ENCODE measurements at regions not wholly inside any gene's neighbourhood (a gene's known extent, or its start where the extent isn't known, plus 50 kb on each side); places are given as distances from the start of the nearest gene placed in this dataset.

- TF ChIP-seq CTCF (conservative IDR thresholded peaks at IDR 0.05 in 1 of 2, IDR thresholded peaks at IDR 0.05 in 1 of 2; ENCODE audit: low read depth in 1 of 2, low read length in 2 of 2) (no peak), EZH2 (IDR thresholded peaks at IDR 0.05; ENCODE audit: low read length, missing control alignments) (no peak)
- no peak overlapping the region for H3K27ac ChIP-seq (ENCODE audit: insufficient read depth, low read length)
- peaks cover 9% of the 10 kb centered on the region for H3K9me3 ChIP-seq (ENCODE audit: control insufficient read depth, insufficient read depth, low read depth, low read length)
- no peak overlapping the region for H2AFZ ChIP-seq (ENCODE audit: low read length)
- H3K4me2 ChIP-seq (ENCODE audit: extremely low read depth, insufficient read depth, low read length): no peak overlapping the region
- H3K9ac ChIP-seq (ENCODE audit: insufficient read depth, low read length): no peak overlapping the region
- no peaks in the 10 kb centered on the region for H4K20me1 ChIP-seq (ENCODE audit: control insufficient read depth, extremely low read depth, insufficient read depth, low read length)
- H3K79me2 ChIP-seq (ENCODE audit: control insufficient read depth, insufficient read depth, low read length): no peaks in the 10 kb centered on the region
- no peaks in the 10 kb centered on the region for H3K36me3 ChIP-seq (ENCODE audit: control insufficient read depth, insufficient read depth, low read length)
- H3K4me3 ChIP-seq (replicated peaks in 1 of 4; ENCODE audit: control extremely low read depth in 1 of 4, insufficient read depth in 1 of 4, low read depth in 3 of 4, low read length in 4 of 4): no peak overlapping the region
- no peaks in the 10 kb centered on the region for H3K4me1 ChIP-seq (ENCODE audit: control insufficient read depth, extremely low read depth, insufficient read depth, low read length)
- DNase-seq (ENCODE audit: low read depth in 2 of 2): no peak
- no peaks in the 10 kb centered on the region for H3K27me3 ChIP-seq (ENCODE audit: control insufficient read depth, insufficient read depth, low read length)
Observed at GRCh38 chr5:3322642-3323041, 273.0 kb upstream of the IRX1 start.

- no peaks in the 10 kb centered on the region for H3K79me2 ChIP-seq (ENCODE audit: control insufficient read depth, insufficient read depth, low read length)
- DNase-seq (ENCODE audit: low read depth in 2 of 2): no peak
- no peak overlapping the region for H2AFZ ChIP-seq (ENCODE audit: low read length)
- H3K9me3 ChIP-seq (ENCODE audit: control insufficient read depth, insufficient read depth, low read depth, low read length): peaks cover 9% of the 10 kb centered on the region
- no peaks in the 10 kb centered on the region for H4K20me1 ChIP-seq (ENCODE audit: control insufficient read depth, extremely low read depth, insufficient read depth, low read length)
- TF ChIP-seq CTCF (conservative IDR thresholded peaks at IDR 0.05 in 1 of 2, IDR thresholded peaks at IDR 0.05 in 1 of 2; ENCODE audit: low read depth in 1 of 2, low read length in 2 of 2) (no peak), EZH2 (IDR thresholded peaks at IDR 0.05; ENCODE audit: low read length, missing control alignments) (no peak)
- no peak overlapping the region for H3K4me3 ChIP-seq (replicated peaks in 1 of 4; ENCODE audit: control extremely low read depth in 1 of 4, insufficient read depth in 1 of 4, low read depth in 3 of 4, low read length in 4 of 4)
- H3K4me1 ChIP-seq (ENCODE audit: control insufficient read depth, extremely low read depth, insufficient read depth, low read length): no peaks in the 10 kb centered on the region
- H3K9ac ChIP-seq (ENCODE audit: insufficient read depth, low read length): no peak overlapping the region
- no peaks in the 10 kb centered on the region for H3K27me3 ChIP-seq (ENCODE audit: control insufficient read depth, insufficient read depth, low read length)
- no peak overlapping the region for H3K4me2 ChIP-seq (ENCODE audit: extremely low read depth, insufficient read depth, low read length)
- H3K36me3 ChIP-seq (ENCODE audit: control insufficient read depth, insufficient read depth, low read length): no peaks in the 10 kb centered on the region
- H3K27ac ChIP-seq (ENCODE audit: insufficient read depth, low read length): no peak overlapping the region
Observed at GRCh38 chr5:3321923-3322322, 273.7 kb upstream of the IRX1 start.

- no peak for DNase-seq (ENCODE audit: low read depth in 2 of 2)
- Histone ChIP-seq H3K9ac (ENCODE audit: insufficient read depth, low read length) (no peak overlapping the region), H4K20me1 (ENCODE audit: control insufficient read depth, extremely low read depth, insufficient read depth, low read length) (no peaks in the 10 kb centered on the region), H3K9me3 (ENCODE audit: control insufficient read depth, insufficient read depth, low read depth, low read length) (peaks cover 6% of the 10 kb centered on the region), H3K4me2 (ENCODE audit: extremely low read depth, insufficient read depth, low read length) (no peak overlapping the region), H3K27me3 (ENCODE audit: control insufficient read depth, insufficient read depth, low read length) (no peaks in the 10 kb centered on the region), H3K4me1 (ENCODE audit: control insufficient read depth, extremely low read depth, insufficient read depth, low read length) (no peaks in the 10 kb centered on the region), H3K79me2 (ENCODE audit: control insufficient read depth, insufficient read depth, low read length) (no peaks in the 10 kb centered on the region), H3K36me3 (ENCODE audit: control insufficient read depth, insufficient read depth, low read length) (no peaks in the 10 kb centered on the region), H3K4me3 (replicated peaks in 1 of 4; ENCODE audit: control extremely low read depth in 1 of 4, insufficient read depth in 1 of 4, low read depth in 3 of 4, low read length in 4 of 4) (no peak overlapping the region), H2AFZ (ENCODE audit: low read length) (no peak overlapping the region), H3K27ac (ENCODE audit: insufficient read depth, low read length) (no peak overlapping the region)
- no peak for TF ChIP-seq CTCF (conservative IDR thresholded peaks at IDR 0.05 in 1 of 2, IDR thresholded peaks at IDR 0.05 in 1 of 2; ENCODE audit: low read depth in 1 of 2, low read length in 2 of 2)
- TF ChIP-seq EZH2 (IDR thresholded peaks at IDR 0.05; ENCODE audit: low read length, missing control alignments): no peak
Observed at GRCh38 chr5:3321119-3321760, 274.4 kb upstream of the IRX1 start.
